GM13976 (cell line): ENCODE measurements at regions not wholly inside any gene's neighbourhood (a gene's known extent, or its start where the extent isn't known, plus 50 kb on each side); places are given as distances from the start of the nearest gene placed in this dataset.

Source experiments
- DNase-seq: peaks from one replicate; pipeline ENCODE4 v3.0.0; 2012; ENCODE audit warnings: low spot score
- in situ Hi-C: fragments of 300-500 bp; cut with MboI; formaldehyde crosslinking; loops from one replicate; pipeline ENCODE4 v1.12.0; 2022; ENCODE audit warnings: low sequenced_read_pairs, mixed read lengths, inconsistent platforms; ENCODE audit not compliant: unreplicated experiment
- TF ChIP-seq, protein P1 (sequence below): IDR thresholded peaks from 2 replicates; pipeline ENCODE4 v1.5.1; 2012; ENCODE audit warnings: borderline replicate concordance, mild to moderate bottlenecking; ENCODE audit not compliant: insufficient read depth; ENCODE audit errors: extremely low read depth, missing control alignments, control extremely low read depth

DNA sequence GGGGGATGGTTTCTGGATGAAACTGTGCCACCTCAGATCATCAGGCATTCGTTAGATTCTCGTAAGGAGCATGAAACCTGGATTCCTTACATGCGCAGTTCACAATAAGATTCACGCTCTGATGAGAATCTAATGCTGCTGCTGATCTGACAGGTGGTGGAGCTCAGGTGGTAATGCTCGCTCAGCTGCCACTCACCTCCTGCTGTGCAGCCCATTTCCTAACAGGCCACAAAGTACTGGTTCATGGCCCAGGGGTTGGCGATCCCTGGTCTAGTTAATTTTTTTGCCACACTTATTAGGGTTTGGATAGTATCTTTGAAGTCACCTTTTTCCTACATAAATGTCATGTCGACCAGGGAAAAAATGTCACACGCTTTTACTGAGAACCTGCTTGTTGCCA lies 96.8 kb upstream of the MLIP start:
- no peak for DNase-seq
- TF ChIP-seq, protein P1, sequence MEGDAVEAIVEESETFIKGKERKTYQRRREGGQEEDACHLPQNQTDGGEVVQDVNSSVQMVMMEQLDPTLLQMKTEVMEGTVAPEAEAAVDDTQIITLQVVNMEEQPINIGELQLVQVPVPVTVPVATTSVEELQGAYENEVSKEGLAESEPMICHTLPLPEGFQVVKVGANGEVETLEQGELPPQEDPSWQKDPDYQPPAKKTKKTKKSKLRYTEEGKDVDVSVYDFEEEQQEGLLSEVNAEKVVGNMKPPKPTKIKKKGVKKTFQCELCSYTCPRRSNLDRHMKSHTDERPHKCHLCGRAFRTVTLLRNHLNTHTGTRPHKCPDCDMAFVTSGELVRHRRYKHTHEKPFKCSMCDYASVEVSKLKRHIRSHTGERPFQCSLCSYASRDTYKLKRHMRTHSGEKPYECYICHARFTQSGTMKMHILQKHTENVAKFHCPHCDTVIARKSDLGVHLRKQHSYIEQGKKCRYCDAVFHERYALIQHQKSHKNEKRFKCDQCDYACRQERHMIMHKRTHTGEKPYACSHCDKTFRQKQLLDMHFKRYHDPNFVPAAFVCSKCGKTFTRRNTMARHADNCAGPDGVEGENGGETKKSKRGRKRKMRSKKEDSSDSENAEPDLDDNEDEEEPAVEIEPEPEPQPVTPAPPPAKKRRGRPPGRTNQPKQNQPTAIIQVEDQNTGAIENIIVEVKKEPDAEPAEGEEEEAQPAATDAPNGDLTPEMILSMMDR = no peak
- in situ Hi-C loops = no loop called here

DNA sequence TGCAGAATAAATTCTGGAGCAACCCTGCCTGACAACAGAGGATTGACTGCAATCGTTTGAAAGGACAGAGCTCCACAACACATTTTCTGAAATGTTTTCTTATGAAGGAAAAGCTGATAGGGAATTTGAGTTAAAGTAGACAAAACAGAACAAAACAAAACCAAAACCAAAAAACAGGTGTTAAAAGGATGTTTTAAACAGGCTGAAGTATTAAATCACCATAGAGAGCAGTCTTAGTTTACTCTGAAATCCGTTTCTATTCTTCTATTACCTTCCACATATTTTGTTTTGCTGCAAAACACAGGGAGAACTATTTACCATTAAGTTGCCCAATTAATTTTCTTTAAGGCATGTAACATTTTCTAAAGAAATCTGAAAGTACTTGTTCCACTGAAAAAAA lies 93.4 kb upstream of the MLIP start:
- TF ChIP-seq, protein P1 = no peak
- in situ Hi-C loops = no loop called here
- no peak for DNase-seq

DNA sequence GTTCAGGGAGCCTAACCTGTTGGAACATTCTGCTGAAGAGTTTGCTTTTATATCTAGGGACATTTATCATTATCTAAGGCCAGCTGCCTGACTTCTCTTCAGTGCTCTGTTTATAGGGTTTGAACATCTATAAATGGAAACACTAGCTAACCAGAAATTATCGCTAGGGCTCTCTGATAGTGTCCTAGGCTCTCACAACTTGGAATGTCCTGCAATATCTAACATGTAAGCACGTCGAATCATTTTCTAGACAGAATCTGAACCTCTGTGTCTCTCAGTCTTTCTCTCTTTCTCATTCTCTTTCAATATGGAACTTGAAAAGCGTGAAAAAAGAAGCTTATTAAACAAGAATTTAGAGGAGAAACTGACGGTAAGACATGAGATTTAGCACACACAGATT lies 92.5 kb upstream of the MLIP start:
- in situ Hi-C loops = no loop called here
- TF ChIP-seq, protein P1 = no peak
- DNase-seq = no peak

DNA sequence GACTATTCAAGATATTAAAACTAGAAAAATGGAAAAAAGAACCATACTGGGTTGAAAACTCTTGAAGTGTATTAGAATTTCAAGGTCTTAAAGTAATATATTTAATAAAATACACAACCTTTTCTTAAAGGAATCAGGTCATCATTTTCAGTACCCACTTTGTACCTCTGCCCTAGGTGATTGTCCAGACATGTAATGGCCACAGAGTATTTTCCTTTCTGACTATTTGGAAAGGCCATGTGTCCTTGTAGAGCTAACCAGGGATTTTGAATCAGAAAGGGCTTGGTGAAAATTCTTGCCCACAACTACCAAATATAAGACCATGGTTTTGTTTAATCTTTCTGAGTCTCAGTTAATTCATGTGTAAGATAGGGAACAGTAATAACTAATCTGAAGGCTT lies 91.4 kb upstream of the MLIP start:
- in situ Hi-C loops = no loop called here
- no peak for DNase-seq
- TF ChIP-seq, protein P1 = no peak

DNA sequence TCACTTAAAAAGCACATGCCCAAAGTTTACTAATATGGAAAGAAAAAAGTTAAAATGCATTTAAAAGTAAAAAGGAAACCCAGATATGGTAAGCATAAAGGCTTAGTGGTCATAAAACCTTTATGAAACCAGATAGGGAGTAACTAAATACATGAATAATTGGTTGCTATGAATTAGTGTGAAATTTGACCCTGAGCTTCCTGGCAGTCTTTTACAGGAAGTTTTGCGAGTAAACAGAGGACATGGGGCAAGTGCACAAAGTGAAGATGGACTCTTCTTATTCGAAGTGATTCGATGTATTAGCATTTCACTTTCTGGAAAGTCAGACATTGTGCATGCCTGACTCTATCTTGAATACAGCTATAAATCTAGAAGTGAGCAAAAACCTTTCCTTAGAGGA lies 90.9 kb upstream of the MLIP start:
- DNase-seq = no peak
- TF ChIP-seq, protein P1 = no peak
- in situ Hi-C loops = no loop called here

DNA sequence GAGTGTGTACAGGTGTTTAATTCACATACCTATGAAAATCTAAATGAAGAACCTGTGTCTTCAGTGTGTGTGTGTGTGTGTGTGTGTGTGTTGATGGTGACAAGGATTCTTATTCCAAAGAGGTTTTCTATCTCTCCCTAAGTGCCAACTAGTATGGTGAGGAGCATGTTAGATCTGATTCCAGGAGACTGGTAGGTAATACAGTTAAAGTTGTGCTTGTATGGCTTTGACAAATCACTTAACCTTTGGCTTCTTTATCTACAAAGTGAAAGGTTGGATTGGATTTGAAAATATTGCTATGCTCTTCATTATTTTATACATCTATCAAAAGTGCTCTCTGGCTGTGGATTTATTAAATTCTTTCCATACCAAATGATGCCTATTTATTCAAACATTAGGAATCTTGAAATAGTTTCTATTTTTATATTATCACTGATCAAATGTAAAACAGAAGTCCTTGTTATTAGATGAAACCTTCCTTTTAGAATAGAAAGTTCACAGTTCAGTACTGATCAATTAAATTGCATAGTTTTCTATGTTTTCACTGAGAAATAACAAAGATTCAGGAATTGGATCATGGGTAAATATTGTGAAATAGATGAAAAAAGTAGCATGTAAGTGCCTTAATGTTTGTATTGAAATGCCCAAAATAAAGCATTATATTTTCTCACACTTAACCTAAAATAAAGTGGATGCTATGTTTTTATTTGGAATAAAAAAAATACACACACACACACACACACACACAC lies 84.4 kb upstream of the MLIP start:
- no peak for DNase-seq
- in situ Hi-C loops = no loop called here
- TF ChIP-seq, protein P1 = no peak
